ENCODE measurements at regions not wholly inside any gene's neighbourhood (a gene's known extent, or its start where the extent isn't known, plus 50 kb on each side); places are given as distances from the start of the nearest gene placed in this dataset.

DNA sequence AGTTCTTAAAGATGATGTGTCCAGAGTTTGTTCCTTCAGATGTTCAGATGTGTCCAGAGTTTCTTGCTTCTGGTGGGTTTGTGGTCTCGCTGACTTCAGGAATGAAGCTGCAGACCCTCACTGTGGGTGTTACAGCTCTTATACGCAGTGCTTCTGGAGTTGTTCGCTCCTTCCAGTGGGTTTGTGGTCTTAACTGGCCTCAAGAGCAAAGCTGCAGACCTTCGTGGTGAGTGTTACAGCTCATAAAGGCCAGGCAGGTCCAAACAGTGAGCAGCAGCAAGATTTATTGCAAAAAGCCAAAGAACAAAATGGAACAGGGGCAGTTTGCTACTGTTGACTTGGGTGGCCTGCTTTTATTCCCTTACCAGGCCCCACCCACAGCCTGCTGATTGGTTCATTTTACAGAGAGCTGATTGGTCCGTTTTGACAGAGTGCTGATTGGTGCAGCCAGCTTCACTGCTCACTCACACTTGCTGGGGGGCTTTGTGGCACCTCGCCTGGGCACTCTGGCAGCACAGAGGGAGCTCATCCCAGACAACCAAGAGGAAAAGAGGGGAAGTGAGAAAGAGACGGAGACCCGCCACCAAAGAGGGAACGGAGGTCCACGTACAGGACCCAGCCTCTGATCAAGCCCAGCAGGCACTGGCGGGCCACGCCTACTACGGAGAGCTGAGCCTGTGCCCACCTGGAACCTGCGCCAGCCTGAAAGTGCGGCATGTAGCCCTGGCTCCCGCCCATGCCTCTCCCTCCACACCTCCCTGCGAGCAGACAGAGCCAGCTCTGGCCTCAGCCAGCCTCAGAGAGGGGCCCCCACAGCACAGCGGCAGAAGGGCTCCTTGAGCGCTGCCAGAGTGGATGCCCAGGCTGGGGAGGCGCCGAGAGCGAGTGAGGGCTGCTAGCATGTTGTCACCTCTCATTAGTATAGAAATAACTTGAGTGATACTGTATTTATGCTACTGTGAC, 55.8 kb upstream of the SEMA3C start:
- Histone ChIP-seq H3K36me3 (ENCODE audit: insufficient read depth, low read length) (no peaks in the 10 kb centered on the region), H3K9me2 (replicated peaks; ENCODE audit: low read depth, low read length) (no peaks in the 10 kb centered on the region), H3K4me1 (ENCODE audit: insufficient read depth, low read length, poor library complexity, severe bottlenecking) (no peaks in the 10 kb centered on the region), H4K20me1 (ENCODE audit: insufficient read depth, low read length, poor library complexity, severe bottlenecking) (no peaks in the 10 kb centered on the region), H3K9ac (ENCODE audit: low read depth, low read length, poor library complexity, severe bottlenecking) (no peak overlapping the region), H2AFZ (ENCODE audit: low read length) (no peak overlapping the region), H3F3A (ENCODE audit: low read depth) (no peaks in the 10 kb centered on the region), H3K27me3 (ENCODE audit: insufficient read depth, low read length, poor library complexity, severe bottlenecking) (no peaks in the 10 kb centered on the region), H3K4me2 (ENCODE audit: low read depth, low read length, poor library complexity, severe bottlenecking) (no peak overlapping the region), H3K9me3 (ENCODE audit: insufficient read depth, low read depth, low read length) (no peaks in the 10 kb centered on the region), H3K4me3 (ENCODE audit: low read length, poor library complexity, severe bottlenecking) (no peak overlapping the region), H3K79me2 (ENCODE audit: insufficient read depth, low read length) (no peaks in the 10 kb centered on the region)
- TF ChIP-seq, protein P1, sequence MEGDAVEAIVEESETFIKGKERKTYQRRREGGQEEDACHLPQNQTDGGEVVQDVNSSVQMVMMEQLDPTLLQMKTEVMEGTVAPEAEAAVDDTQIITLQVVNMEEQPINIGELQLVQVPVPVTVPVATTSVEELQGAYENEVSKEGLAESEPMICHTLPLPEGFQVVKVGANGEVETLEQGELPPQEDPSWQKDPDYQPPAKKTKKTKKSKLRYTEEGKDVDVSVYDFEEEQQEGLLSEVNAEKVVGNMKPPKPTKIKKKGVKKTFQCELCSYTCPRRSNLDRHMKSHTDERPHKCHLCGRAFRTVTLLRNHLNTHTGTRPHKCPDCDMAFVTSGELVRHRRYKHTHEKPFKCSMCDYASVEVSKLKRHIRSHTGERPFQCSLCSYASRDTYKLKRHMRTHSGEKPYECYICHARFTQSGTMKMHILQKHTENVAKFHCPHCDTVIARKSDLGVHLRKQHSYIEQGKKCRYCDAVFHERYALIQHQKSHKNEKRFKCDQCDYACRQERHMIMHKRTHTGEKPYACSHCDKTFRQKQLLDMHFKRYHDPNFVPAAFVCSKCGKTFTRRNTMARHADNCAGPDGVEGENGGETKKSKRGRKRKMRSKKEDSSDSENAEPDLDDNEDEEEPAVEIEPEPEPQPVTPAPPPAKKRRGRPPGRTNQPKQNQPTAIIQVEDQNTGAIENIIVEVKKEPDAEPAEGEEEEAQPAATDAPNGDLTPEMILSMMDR (conservative IDR thresholded peaks at IDR 0.05; ENCODE audit: low read length), result no peak
- TF ChIP-seq EZH2phosphoT487 (IDR thresholded peaks at IDR 0.05; ENCODE audit: borderline replicate concordance), result no peak

DNA sequence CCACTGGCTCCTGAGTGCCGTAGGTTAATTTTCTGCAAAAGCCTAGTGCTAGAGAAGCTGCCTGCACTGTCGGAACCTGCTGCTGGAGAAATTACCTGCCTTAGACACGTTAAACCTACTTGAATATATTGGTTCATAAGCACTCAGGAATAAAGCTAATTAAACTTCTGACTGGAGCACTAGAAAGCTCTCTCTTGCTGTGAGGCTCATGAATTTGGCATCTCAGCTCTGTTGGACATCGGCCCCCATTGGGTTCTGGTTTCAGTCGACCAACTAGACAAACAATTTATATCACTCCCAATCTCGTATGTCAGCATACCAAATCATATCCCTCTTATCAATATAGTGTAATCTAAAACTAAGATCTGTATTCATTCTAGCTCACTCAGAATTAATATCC, 52.4 kb upstream of the SEMA3C start:
- no peaks in the 10 kb centered on the region for H3K4me1 ChIP-seq (ENCODE audit: insufficient read depth, low read length, poor library complexity, severe bottlenecking)
- no peak overlapping the region for H3K4me2 ChIP-seq (ENCODE audit: low read depth, low read length, poor library complexity, severe bottlenecking)
- no peak overlapping the region for H3K4me3 ChIP-seq (ENCODE audit: low read length, poor library complexity, severe bottlenecking)
- no peaks in the 10 kb centered on the region for H4K20me1 ChIP-seq (ENCODE audit: insufficient read depth, low read length, poor library complexity, severe bottlenecking)
- TF ChIP-seq, protein P1 (conservative IDR thresholded peaks at IDR 0.05; ENCODE audit: low read length), result no peak
- no peak for TF ChIP-seq EZH2phosphoT487 (IDR thresholded peaks at IDR 0.05; ENCODE audit: borderline replicate concordance)
- H3K9ac ChIP-seq (ENCODE audit: low read depth, low read length, poor library complexity, severe bottlenecking), result no peak overlapping the region
- no peaks in the 10 kb centered on the region for H3K9me3 ChIP-seq (ENCODE audit: insufficient read depth, low read depth, low read length)
- H2AFZ ChIP-seq (ENCODE audit: low read length), result no peak overlapping the region
- no peaks in the 10 kb centered on the region for H3K79me2 ChIP-seq (ENCODE audit: insufficient read depth, low read length)
- no peaks in the 10 kb centered on the region for H3K27me3 ChIP-seq (ENCODE audit: insufficient read depth, low read length, poor library complexity, severe bottlenecking)
- no peaks in the 10 kb centered on the region for H3K36me3 ChIP-seq (ENCODE audit: insufficient read depth, low read length)
- H3K9me2 ChIP-seq (replicated peaks; ENCODE audit: low read depth, low read length), result no peaks in the 10 kb centered on the region
- no peaks in the 10 kb centered on the region for H3F3A ChIP-seq (ENCODE audit: low read depth)
